ENCODE measurements at regions not wholly inside any gene's neighbourhood (a gene's known extent, or its start where the extent isn't known, plus 50 kb on each side); places are given as distances from the start of the nearest gene placed in this dataset.

DNA sequence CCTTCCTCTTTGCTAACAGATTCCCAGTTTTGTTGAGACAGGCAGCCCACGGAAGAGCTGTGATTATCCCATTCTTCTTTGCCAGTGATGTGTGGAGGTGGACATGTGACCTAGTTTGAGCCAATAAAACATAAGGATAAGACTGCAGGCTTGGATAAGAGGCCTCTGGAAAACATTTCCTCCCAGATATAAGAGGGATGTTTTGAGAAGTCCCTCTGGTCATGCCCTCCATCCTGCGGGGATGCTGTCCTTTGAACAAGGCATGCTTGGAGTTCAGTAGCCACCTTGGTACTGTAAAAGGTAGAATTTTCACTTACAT is 155.7 kb downstream of the TM2D1 start:
- no peak for TF ChIP-seq POLR2AphosphoS5 (IDR thresholded peaks at IDR 0.05; ENCODE audit: low read depth, low read length)
- TF ChIP-seq, protein P1, sequence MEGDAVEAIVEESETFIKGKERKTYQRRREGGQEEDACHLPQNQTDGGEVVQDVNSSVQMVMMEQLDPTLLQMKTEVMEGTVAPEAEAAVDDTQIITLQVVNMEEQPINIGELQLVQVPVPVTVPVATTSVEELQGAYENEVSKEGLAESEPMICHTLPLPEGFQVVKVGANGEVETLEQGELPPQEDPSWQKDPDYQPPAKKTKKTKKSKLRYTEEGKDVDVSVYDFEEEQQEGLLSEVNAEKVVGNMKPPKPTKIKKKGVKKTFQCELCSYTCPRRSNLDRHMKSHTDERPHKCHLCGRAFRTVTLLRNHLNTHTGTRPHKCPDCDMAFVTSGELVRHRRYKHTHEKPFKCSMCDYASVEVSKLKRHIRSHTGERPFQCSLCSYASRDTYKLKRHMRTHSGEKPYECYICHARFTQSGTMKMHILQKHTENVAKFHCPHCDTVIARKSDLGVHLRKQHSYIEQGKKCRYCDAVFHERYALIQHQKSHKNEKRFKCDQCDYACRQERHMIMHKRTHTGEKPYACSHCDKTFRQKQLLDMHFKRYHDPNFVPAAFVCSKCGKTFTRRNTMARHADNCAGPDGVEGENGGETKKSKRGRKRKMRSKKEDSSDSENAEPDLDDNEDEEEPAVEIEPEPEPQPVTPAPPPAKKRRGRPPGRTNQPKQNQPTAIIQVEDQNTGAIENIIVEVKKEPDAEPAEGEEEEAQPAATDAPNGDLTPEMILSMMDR (IDR thresholded peaks at IDR 0.05), result no peak
- TF ChIP-seq SMC3 (IDR thresholded peaks at IDR 0.05; ENCODE audit: low read depth, low read length), result no peak
